OCI-LY3 (cell line): ENCODE measurements at regions not wholly inside any gene's neighbourhood (a gene's known extent, or its start where the extent isn't known, plus 50 kb on each side); places are given as distances from the start of the nearest gene placed in this dataset.

Experiments used
- CTCF ChIP-seq: fragments of 200-600, 300-600 bp; sonication (generic); IDR thresholded peaks from 2 replicates; pipeline ENCODE4 v1.5.1; 2014; ENCODE audit warnings: antibody characterized with exemption, low read length, low read depth
- EZH2phosphoT487 ChIP-seq: fragments of 200-600 bp; shearing (Covaris generic); IDR thresholded peaks from 2 replicates; pipeline ENCODE4 v1.6.1; 2018; ENCODE audit warnings: antibody characterized with exemption, mixed run types, low read depth

GRCh38 chr1:22331618-22332423, 119.8 kb upstream of the ZBTB40 start:
- TF ChIP-seq CTCF, result no peak
- TF ChIP-seq EZH2phosphoT487, result no peak
